ENCODE measurements at regions not wholly inside any gene's neighbourhood (a gene's known extent, or its start where the extent isn't known, plus 50 kb on each side); places are given as distances from the start of the nearest gene placed in this dataset.

GRCh38 chr21:25426580-25426979 lies 180.7 kb downstream of the MRPL39 start:
- no peak for DNase-seq
- intact Hi-C loops (cut with DNase I): no loop called here
- TF ChIP-seq POLR2A (IDR thresholded peaks at IDR 0.05) (no peak), EP300 (IDR thresholded peaks at IDR 0.05) (no peak), CTCF (IDR thresholded peaks at IDR 0.05) (no peak)
- Histone ChIP-seq H3K9me3 (no peaks in the 10 kb centered on the region), H3K36me3 (no peaks in the 10 kb centered on the region), H3K4me3 (no peak overlapping the region), H3K27ac (no peak overlapping the region), H3K4me1 (ENCODE audit: insufficient read depth) (no peaks in the 10 kb centered on the region), H3K27me3 (no peaks in the 10 kb centered on the region)
- WGBS, 3 donors: 93 to 94% (median 93%) methylated on average over 4 of the region's 4 CpGs

GRCh38 chr21:25425156-25425555 lies 182.1 kb downstream of the MRPL39 start:
- Histone ChIP-seq H3K9me3 (no peaks in the 10 kb centered on the region), H3K4me3 (no peak overlapping the region), H3K36me3 (no peaks in the 10 kb centered on the region), H3K27me3 (no peaks in the 10 kb centered on the region), H3K4me1 (ENCODE audit: insufficient read depth) (no peaks in the 10 kb centered on the region), H3K27ac (no peak overlapping the region)
- WGBS, 3 donors: 80 to 88% (median 86%) methylated on average over 2 of the region's 2 CpGs
- no peak for DNase-seq
- TF ChIP-seq CTCF (IDR thresholded peaks at IDR 0.05): no peak
- no peak for TF ChIP-seq EP300 (IDR thresholded peaks at IDR 0.05)
- TF ChIP-seq POLR2A (IDR thresholded peaks at IDR 0.05): no peak
- intact Hi-C loops (cut with DNase I): no loop called here

GRCh38 chr21:25424634-25425033 lies 182.6 kb downstream of the MRPL39 start:
- 80 to 86% (median 82%) methylated on average over 2 of the region's 2 CpGs for WGBS, 3 donors
- no peak overlapping the region for H3K4me3 ChIP-seq
- H3K27ac ChIP-seq: no peak overlapping the region
- H3K9me3 ChIP-seq: no peaks in the 10 kb centered on the region
- no peaks in the 10 kb centered on the region for H3K36me3 ChIP-seq
- DNase-seq: no peak
- TF ChIP-seq CTCF (IDR thresholded peaks at IDR 0.05) (no peak), POLR2A (IDR thresholded peaks at IDR 0.05) (no peak), EP300 (IDR thresholded peaks at IDR 0.05) (no peak)
- H3K4me1 ChIP-seq (ENCODE audit: insufficient read depth): no peaks in the 10 kb centered on the region
- H3K27me3 ChIP-seq: no peaks in the 10 kb centered on the region
- intact Hi-C loops (cut with DNase I): no loop called here

GRCh38 chr21:25424048-25424447 lies 183.2 kb downstream of the MRPL39 start:
- no peak for TF ChIP-seq EP300 (IDR thresholded peaks at IDR 0.05)
- TF ChIP-seq CTCF (IDR thresholded peaks at IDR 0.05): no peak
- TF ChIP-seq POLR2A (IDR thresholded peaks at IDR 0.05): no peak
- Histone ChIP-seq H3K27ac (no peak overlapping the region), H3K36me3 (no peaks in the 10 kb centered on the region), H3K4me3 (no peak overlapping the region), H3K4me1 (ENCODE audit: insufficient read depth) (no peaks in the 10 kb centered on the region), H3K27me3 (no peaks in the 10 kb centered on the region), H3K9me3 (no peaks in the 10 kb centered on the region)
- DNase-seq: no peak
- 80 to 84% (median 81%) methylated on average over 4 of the region's 4 CpGs for WGBS, 3 donors
- intact Hi-C loops (cut with DNase I): no loop called here
